GM12878 (cell line): ENCODE measurements at regions not wholly inside any gene's neighbourhood (a gene's known extent, or its start where the extent isn't known, plus 50 kb on each side); places are given as distances from the start of the nearest gene placed in this dataset.

Experiments used
- ATAC-seq: fragments of 200-7000 bp; cut with Tn5 transposase; 3 replicates; pipeline ENCODE4 v1.9.1; 2020; ENCODE audit warnings: mild to moderate bottlenecking, moderate library complexity
- BruUV-seq: library from RNA; stranded (reverse); fragments of 400-500 nt; replicated peaks from 2 replicates; lab custom pipeline; 2021; lab: Mats Ljungman, UMichigan
- CTCF ChIA-PET: fragments of 300-600 bp; sonication (Branson Sonifier 250); formaldehyde crosslinking; extraction: SDS; loops from one replicate; lab custom pipeline; 2021; ENCODE audit warnings: inconsistent platforms; lab: Yijun Ruan, JAX
- POLR2A ChIA-PET: fragments of 350-600 bp; formaldehyde crosslinking; extraction: SDS; loops from one replicate; lab custom pipeline; 2021; ENCODE audit warnings: inconsistent platforms; lab: Charles Lee
- RAD21 ChIA-PET: fragments of 300-600 bp; sonication (Branson Sonifier 250); formaldehyde crosslinking; loops from one replicate; lab custom pipeline; 2023; ENCODE audit warnings: antibody characterized with exemption; ENCODE audit not compliant: unreplicated experiment; lab: Charles Lee
- SMC1A ChIA-PET: fragments of 300-600 bp; sonication (Branson Sonifier 250); formaldehyde crosslinking; loops from one replicate; lab custom pipeline; 2023; ENCODE audit not compliant: unreplicated experiment, uncharacterized antibody; lab: Charles Lee
- DNase-seq: peaks from one replicate; pipeline ENCODE4 v3.0.0-alpha.2; 2011; ENCODE audit warnings: low read depth, low spot score
- FAIRE-seq: peaks from 3 replicates; lab custom pipeline; 2011; peaks lifted over from hg19 to GRCh38; lab: Jason Lieb, UNC
- H2AFZ ChIP-seq: 2 replicates; pipeline ENCODE4 v1.6.0; 2011; ENCODE audit warnings: low read depth, low read length, control low read depth; ENCODE audit not compliant: control insufficient read depth
- H3K27ac ChIP-seq: 2 replicates; pipeline ENCODE4 v1.5.1; 2011; ENCODE audit warnings: control low read depth; ENCODE audit not compliant: control insufficient read depth, insufficient read depth
- H3K27me3 ChIP-seq, 2 experiments: replicated peaks in 1 of 2; 2 replicates each; pipeline versions ENCODE4 v1.6.0 to v1.6.1; 2011; ENCODE audit warnings: low read length in 1 of 2; ENCODE audit not compliant: control insufficient read depth in 2 of 2, insufficient read depth in 2 of 2
- H3K36me3 ChIP-seq, 2 experiments: 2 replicates each; pipeline ENCODE4 v1.5.1; 2011; ENCODE audit warnings: low read length in 1 of 2; ENCODE audit not compliant: control insufficient read depth in 2 of 2, insufficient read depth in 2 of 2
- H3K4me1 ChIP-seq: 2 replicates; pipeline ENCODE4 v1.6.1; 2011; ENCODE audit warnings: mild to moderate bottlenecking, low read length, moderate library complexity, mixed read lengths; ENCODE audit not compliant: control insufficient read depth, insufficient read depth
- H3K4me2 ChIP-seq: 2 replicates; pipeline ENCODE4 v1.6.0; 2011; ENCODE audit warnings: control low read depth; ENCODE audit not compliant: control insufficient read depth, insufficient read depth
- H3K4me3 ChIP-seq: fragments of 200-600 bp; sonication (generic); 2 replicates; pipeline ENCODE4 v1.5.1; 2016
- H3K79me2 ChIP-seq: 2 replicates; pipeline ENCODE4 v1.6.0; 2011; ENCODE audit warnings: low read length; ENCODE audit not compliant: control insufficient read depth, insufficient read depth
- H3K9ac ChIP-seq: 2 replicates; pipeline ENCODE4 v1.8.0; 2011; ENCODE audit warnings: low read length, control low read depth, mixed read lengths; ENCODE audit not compliant: control insufficient read depth, insufficient read depth
- H3K9me3 ChIP-seq: replicated peaks from 3 replicates; pipeline ENCODE4 v1.5.1; 2011; ENCODE audit warnings: mild to moderate bottlenecking, low read length; ENCODE audit not compliant: control insufficient read depth, insufficient read depth
- H4K20me1 ChIP-seq: 2 replicates; pipeline ENCODE4 v1.6.0; 2011; ENCODE audit not compliant: control insufficient read depth, insufficient read depth
- CHD2 ChIP-seq: IDR thresholded peaks from 2 replicates; pipeline ENCODE4 v1.6.1; 2011; ENCODE audit warnings: low read depth, low read length, improper control_type of control experiment, borderline replicate concordance
- MEF2B ChIP-seq: fragments of 450-650 bp; IDR thresholded peaks from 2 replicates; pipeline ENCODE4 v1.6.1; 2018; ENCODE audit warnings: mild to moderate bottlenecking, moderate library complexity; ENCODE audit not compliant: partially characterized antibody, poor library complexity, severe bottlenecking
- RAD21 ChIP-seq: IDR thresholded peaks from 2 replicates; pipeline ENCODE4 v1.6.1; 2011; ENCODE audit warnings: mild to moderate bottlenecking, low read depth, low read length, moderate library complexity; ENCODE audit not compliant: insufficient read depth
- RAD51 ChIP-seq: fragments of 450-650 bp; IDR thresholded peaks from 2 replicates; pipeline ENCODE4 v1.6.1; 2016; ENCODE audit warnings: moderate library complexity, mild to moderate bottlenecking, inconsistent platforms
- SREBF2 ChIP-seq: IDR thresholded peaks from 2 replicates; pipeline ENCODE4 v1.6.1; 2012; ENCODE audit warnings: mild to moderate bottlenecking, low read length
- WRNIP1 ChIP-seq: IDR thresholded peaks from 2 replicates; pipeline ENCODE4 v1.6.1; 2011; ENCODE audit warnings: low read depth, low read length, improper control_type of control experiment, borderline replicate concordance
- WGBS: methylation state at CpG from one replicate; pipeline ENCODE4 v1.1.6; 2016; ENCODE audit warnings: low lambda C conversion rate; ENCODE audit not compliant: insufficient replicate concordance, insufficient coverage; ENCODE audit errors: missing lambda C conversion rate; 5-methylcytosine and 5-hydroxymethylcytosine counted together
- in situ Hi-C: fragments of 300-500 bp; cut with MboI; formaldehyde crosslinking; loops from 9 replicates; pipeline ENCODE4 v1.14.3; 2018; ENCODE audit warnings: mixed read lengths
- intact Hi-C: fragments of 100-400 bp; cut with micrococcal nuclease; formaldehyde crosslinking; loops from one replicate; pipeline ENCODE4 v1.14.2; 2022; ENCODE audit not compliant: unreplicated experiment
- TF ChIP-seq, protein P1 (sequence below): IDR thresholded peaks from 2 replicates; pipeline ENCODE4 v1.6.1; 2011; ENCODE audit warnings: borderline replicate concordance, low read depth, mild to moderate bottlenecking, moderate library complexity, low read length; ENCODE audit not compliant: insufficient read depth, poor library complexity, severe bottlenecking
- TF ChIP-seq, protein P2 (sequence below): fragments of 450-650 bp; formaldehyde crosslinking; IDR thresholded peaks from 2 replicates; pipeline ENCODE4 v1.4.0; 2020; ENCODE audit warnings: mild to moderate bottlenecking, moderate library complexity
- TF ChIP-seq, protein P3 (sequence below): IDR thresholded peaks from 2 replicates; pipeline ENCODE4 v1.6.1; 2011; ENCODE audit warnings: borderline replicate concordance, low read depth, mild to moderate bottlenecking, moderate library complexity, mixed read lengths, low read length; ENCODE audit not compliant: insufficient read depth; ENCODE audit errors: extremely low read length

DNA sequence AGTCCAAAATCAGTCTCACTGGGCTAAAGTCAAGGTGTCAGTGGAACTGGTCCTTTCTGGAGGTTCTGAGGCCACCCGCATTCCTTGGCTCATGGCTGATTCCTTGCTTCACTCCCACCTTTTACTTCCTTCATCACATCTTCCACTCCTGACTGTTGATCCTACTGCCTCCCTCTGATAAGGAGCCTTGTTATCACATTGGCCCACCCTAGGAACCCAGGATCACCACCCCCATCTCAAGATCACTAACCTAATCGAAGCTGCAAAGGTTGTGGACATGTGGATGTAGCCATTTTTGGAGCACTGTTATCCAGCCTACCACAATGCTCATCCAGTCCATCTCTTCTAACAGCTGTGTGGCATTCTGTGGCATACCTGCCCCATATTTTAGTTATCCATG lies 87.2 kb downstream of the TNFAIP3 start:
- Histone ChIP-seq H3K27ac (no peak overlapping the region), H4K20me1 (no peaks in the 10 kb centered on the region), H3K36me3 (no peaks in the 10 kb centered on the region), H3K79me2 (no peaks in the 10 kb centered on the region), H3K9me3 (no peaks in the 10 kb centered on the region), H3K27me3 (no peaks in the 10 kb centered on the region), H3K4me3 (no peak overlapping the region), H3K9ac (no peak overlapping the region), H2AFZ (no peak overlapping the region), H3K4me1 (peaks cover 23% of the 10 kb centered on the region), H3K4me2 (no peak overlapping the region)
- intact Hi-C loops: no loop called here
- no peak for FAIRE-seq
- ATAC-seq: no peak
- TF ChIP-seq, protein P1, sequence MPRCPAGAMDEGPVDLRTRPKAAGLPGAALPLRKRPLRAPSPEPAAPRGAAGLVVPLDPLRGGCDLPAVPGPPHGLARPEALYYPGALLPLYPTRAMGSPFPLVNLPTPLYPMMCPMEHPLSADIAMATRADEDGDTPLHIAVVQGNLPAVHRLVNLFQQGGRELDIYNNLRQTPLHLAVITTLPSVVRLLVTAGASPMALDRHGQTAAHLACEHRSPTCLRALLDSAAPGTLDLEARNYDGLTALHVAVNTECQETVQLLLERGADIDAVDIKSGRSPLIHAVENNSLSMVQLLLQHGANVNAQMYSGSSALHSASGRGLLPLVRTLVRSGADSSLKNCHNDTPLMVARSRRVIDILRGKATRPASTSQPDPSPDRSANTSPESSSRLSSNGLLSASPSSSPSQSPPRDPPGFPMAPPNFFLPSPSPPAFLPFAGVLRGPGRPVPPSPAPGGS: no peak
- no peak for DNase-seq
- WGBS: 73% methylated on average over 2 of the region's 2 CpGs
- ChIA-PET CTCF (interaction anchor here (5.1 to 16.7 kb wide), 2 partner anchors 49 to 154 kb away, joined by 17 to 296 read pairs; no protein-coding TSS in a partner anchor), RAD21 (interaction anchor here (1.9 kb wide), 1 partner anchor 13 kb away, joined by 5 read pairs; no protein-coding TSS in a partner anchor), SMC1A (interaction anchor here (0.9 to 11.7 kb wide), 2 partner anchors 20 to 50 kb away, joined by 3 to 199 read pairs; no protein-coding TSS in a partner anchor), POLR2A (no interaction called here)
- no TSS peak for BruUV-seq
- in situ Hi-C loops: no loop called here

DNA sequence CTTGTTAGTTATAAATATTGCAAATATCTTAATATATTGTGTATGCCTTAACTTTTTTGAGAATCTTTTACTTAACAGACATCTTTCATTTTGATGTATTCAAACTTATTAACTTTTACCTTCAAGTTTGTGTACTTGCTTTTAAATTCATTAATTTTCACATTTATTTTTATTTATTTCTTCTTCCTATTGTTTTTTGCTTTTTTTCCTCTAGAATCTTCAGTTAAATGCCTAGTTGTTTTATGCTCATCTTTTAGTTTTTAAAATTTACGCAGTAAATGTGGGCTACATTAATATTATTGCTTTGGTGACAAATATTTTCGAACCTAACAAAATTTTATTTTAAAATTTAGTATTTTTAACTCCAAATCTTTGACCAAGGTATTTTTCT lies 89.0 kb downstream of the TNFAIP3 start:
- ChIA-PET POLR2A (interaction anchor here (0.7 kb wide), 1 partner anchor 10 kb away, joined by 5 read pairs; no protein-coding TSS in a partner anchor), RAD21 (no interaction called here), SMC1A (no interaction called here), CTCF (no interaction called here)
- no peaks in the 10 kb centered on the region for H3K27me3 ChIP-seq
- no peak overlapping the region for H3K27ac ChIP-seq
- no peak for ATAC-seq
- in situ Hi-C loops: no loop called here
- no peaks in the 10 kb centered on the region for H3K79me2 ChIP-seq
- peaks cover 4% of the 10 kb centered on the region for H3K4me1 ChIP-seq
- no peak for DNase-seq
- WGBS: 73% methylated on average over 2 of the region's 2 CpGs
- no peaks in the 10 kb centered on the region for H3K36me3 ChIP-seq
- H3K9me3 ChIP-seq: no peaks in the 10 kb centered on the region; the same call in 2 of the 3 replicates
- H4K20me1 ChIP-seq: no peaks in the 10 kb centered on the region
- H2AFZ ChIP-seq: no peak overlapping the region
- H3K9ac ChIP-seq: no peak overlapping the region
- TF ChIP-seq RAD21 (no peak), MEF2B (no peak), RAD51 (no peak), CHD2 (no peak), WRNIP1 (no peak), SREBF2 (no peak)
- TF ChIP-seq, protein P2, sequence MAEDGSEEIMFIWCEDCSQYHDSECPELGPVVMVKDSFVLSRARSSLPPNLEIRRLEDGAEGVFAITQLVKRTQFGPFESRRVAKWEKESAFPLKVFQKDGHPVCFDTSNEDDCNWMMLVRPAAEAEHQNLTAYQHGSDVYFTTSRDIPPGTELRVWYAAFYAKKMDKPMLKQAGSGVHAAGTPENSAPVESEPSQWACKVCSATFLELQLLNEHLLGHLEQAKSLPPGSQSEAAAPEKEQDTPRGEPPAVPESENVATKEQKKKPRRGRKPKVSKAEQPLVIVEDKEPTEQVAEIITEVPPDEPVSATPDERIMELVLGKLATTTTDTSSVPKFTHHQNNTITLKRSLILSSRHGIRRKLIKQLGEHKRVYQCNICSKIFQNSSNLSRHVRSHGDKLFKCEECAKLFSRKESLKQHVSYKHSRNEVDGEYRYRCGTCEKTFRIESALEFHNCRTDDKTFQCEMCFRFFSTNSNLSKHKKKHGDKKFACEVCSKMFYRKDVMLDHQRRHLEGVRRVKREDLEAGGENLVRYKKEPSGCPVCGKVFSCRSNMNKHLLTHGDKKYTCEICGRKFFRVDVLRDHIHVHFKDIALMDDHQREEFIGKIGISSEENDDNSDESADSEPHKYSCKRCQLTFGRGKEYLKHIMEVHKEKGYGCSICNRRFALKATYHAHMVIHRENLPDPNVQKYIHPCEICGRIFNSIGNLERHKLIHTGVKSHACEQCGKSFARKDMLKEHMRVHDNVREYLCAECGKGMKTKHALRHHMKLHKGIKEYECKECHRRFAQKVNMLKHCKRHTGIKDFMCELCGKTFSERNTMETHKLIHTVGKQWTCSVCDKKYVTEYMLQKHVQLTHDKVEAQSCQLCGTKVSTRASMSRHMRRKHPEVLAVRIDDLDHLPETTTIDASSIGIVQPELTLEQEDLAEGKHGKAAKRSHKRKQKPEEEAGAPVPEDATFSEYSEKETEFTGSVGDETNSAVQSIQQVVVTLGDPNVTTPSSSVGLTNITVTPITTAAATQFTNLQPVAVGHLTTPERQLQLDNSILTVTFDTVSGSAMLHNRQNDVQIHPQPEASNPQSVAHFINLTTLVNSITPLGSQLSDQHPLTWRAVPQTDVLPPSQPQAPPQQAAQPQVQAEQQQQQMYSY (CRISPR knock-in tag): no peak
- TF ChIP-seq, protein P3, sequence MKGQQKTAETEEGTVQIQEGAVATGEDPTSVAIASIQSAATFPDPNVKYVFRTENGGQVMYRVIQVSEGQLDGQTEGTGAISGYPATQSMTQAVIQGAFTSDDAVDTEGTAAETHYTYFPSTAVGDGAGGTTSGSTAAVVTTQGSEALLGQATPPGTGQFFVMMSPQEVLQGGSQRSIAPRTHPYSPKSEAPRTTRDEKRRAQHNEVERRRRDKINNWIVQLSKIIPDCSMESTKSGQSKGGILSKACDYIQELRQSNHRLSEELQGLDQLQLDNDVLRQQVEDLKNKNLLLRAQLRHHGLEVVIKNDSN: no peak
- intact Hi-C loops: no loop called here
- no peak for FAIRE-seq
- no TSS peak for BruUV-seq
- no peak overlapping the region for H3K4me2 ChIP-seq
- H3K4me3 ChIP-seq: no peak overlapping the region
